Tibial nerve (tissue), 4 donors: ENCODE measurements at regions not wholly inside any gene's neighbourhood (a gene's known extent, or its start where the extent isn't known, plus 50 kb on each side); places are given as distances from the start of the nearest gene placed in this dataset.

Experiments
- DNase-seq, 2 donors: peaks; one replicate each; pipeline ENCODE4 v3.0.0-alpha.2; 2019; ENCODE audit warnings: low spot score in 2 of 2
- H3K27ac ChIP-seq, 4 donors: fragments of 200-600 bp; sonication (generic) in 3 of 4; one replicate each; pipeline ENCODE4 v1.5.1; 2017 to 2019; ENCODE audit warnings: mild to moderate bottlenecking in 1 of 4
- H3K27me3 ChIP-seq, 2 donors: fragments of 200-600 bp; sonication (generic) in 1 of 2; one replicate each; pipeline versions ENCODE4 v1.5.1 to v1.6.0; 2017 to 2019
- H3K36me3 ChIP-seq, 3 donors: fragments of 200-600 bp; sonication (generic); one replicate each; pipeline ENCODE4 v1.5.1; 2018 to 2019
- H3K4me1 ChIP-seq, 4 donors: fragments of 200-600 bp; sonication (generic) in 3 of 4; one replicate each; pipeline ENCODE4 v1.5.1; 2017 to 2019
- H3K4me3 ChIP-seq, 4 donors: fragments of 200-600 bp; sonication (generic) in 3 of 4; one replicate each; pipeline ENCODE4 v1.5.1; 2017 to 2019; ENCODE audit warnings: mild to moderate bottlenecking in 1 of 4, moderate library complexity in 1 of 4
- H3K9me3 ChIP-seq, 4 donors: fragments of 200-600 bp; sonication (generic) in 3 of 4; one replicate each; pipeline ENCODE4 v1.5.1; 2017 to 2019
- EP300 ChIP-seq, 2 donors: sonication (generic); formaldehyde crosslinking; IDR thresholded peaks; one replicate each; pipeline ENCODE4 v1.6.1; 2017; ENCODE audit warnings: antibody characterized with exemption in 2 of 2, mild to moderate bottlenecking in 1 of 2
- POLR2A ChIP-seq, 2 donors: fragments of 450-650 bp; IDR thresholded peaks; one replicate each; pipeline ENCODE4 v1.6.1; 2017; ENCODE audit warnings: antibody characterized with exemption in 2 of 2, mild to moderate bottlenecking in 2 of 2, moderate library complexity in 2 of 2
- WGBS, 2 donors: methylation state at CpG; one replicate each; pipeline ENCODE4 v1.1.5; 2018; 5-methylcytosine and 5-hydroxymethylcytosine counted together
- TF ChIP-seq, protein P1 (sequence below), 5 experiments: fragments of 200-600 bp in 3 of 5; fragments of 450-650 bp in 2 of 5; sonication (generic) in 3 of 5; IDR thresholded peaks; one replicate each; pipeline ENCODE4 v1.5.1; 2016 to 2019; ENCODE audit warnings: antibody characterized with exemption in 5 of 5, mild to moderate bottlenecking in 3 of 5, moderate library complexity in 2 of 5

DNA sequence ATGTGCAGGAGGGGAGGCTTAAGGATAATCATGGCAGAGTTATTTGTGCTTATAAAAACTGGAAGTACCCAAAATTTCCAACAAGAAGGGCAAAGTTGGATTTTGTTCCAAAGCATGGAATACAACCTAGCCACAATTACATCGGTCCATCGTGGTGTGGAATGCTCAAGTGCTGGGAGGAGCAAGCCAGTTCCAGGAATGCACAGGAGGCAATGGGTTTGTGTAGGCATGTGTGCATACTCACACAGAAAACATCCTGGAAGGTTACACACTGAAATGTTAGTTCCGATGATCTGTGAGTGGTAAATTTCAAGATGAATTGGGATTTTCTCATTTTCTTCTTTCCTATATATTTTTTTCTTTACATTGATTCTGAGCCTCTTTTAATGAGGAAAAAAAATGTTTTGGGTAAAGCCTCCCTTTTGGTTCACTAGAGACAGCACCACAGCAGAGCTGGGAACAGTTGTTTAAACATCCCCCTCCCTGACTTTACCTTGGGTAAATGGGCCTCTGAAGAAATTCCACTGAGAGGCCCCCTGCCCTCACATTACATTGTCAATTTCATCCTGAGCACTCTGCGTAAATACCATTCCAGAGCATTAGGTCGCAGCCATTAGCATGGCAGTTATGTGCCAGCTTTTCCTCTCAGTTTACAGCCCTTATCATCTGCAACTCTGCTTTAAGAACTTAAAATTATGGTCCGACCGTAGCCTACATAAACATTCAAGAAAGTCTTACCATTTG is 122.0 kb downstream of the UQCRFS1 start:
- Histone ChIP-seq H3K4me1 (no peaks in the 10 kb centered on the region), H3K36me3 (no peaks in the 10 kb centered on the region), H3K27ac (no peak overlapping the region), H3K4me3 (no peak overlapping the region), H3K9me3 (peaks cover 0 to 11% (median 0%) of the 10 kb centered on the region in 4 donors), H3K27me3 (no peaks in the 10 kb centered on the region)
- no peak for DNase-seq
- 57 to 66% methylated on average over 7 of the region's 7 CpGs for WGBS, 2 donors
- TF ChIP-seq, protein P1, sequence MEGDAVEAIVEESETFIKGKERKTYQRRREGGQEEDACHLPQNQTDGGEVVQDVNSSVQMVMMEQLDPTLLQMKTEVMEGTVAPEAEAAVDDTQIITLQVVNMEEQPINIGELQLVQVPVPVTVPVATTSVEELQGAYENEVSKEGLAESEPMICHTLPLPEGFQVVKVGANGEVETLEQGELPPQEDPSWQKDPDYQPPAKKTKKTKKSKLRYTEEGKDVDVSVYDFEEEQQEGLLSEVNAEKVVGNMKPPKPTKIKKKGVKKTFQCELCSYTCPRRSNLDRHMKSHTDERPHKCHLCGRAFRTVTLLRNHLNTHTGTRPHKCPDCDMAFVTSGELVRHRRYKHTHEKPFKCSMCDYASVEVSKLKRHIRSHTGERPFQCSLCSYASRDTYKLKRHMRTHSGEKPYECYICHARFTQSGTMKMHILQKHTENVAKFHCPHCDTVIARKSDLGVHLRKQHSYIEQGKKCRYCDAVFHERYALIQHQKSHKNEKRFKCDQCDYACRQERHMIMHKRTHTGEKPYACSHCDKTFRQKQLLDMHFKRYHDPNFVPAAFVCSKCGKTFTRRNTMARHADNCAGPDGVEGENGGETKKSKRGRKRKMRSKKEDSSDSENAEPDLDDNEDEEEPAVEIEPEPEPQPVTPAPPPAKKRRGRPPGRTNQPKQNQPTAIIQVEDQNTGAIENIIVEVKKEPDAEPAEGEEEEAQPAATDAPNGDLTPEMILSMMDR (IDR thresholded peaks at IDR 0.05) = no peak
- TF ChIP-seq EP300 (IDR thresholded peaks at IDR 0.05) (no peak), POLR2A (IDR thresholded peaks at IDR 0.05) (no peak)

DNA sequence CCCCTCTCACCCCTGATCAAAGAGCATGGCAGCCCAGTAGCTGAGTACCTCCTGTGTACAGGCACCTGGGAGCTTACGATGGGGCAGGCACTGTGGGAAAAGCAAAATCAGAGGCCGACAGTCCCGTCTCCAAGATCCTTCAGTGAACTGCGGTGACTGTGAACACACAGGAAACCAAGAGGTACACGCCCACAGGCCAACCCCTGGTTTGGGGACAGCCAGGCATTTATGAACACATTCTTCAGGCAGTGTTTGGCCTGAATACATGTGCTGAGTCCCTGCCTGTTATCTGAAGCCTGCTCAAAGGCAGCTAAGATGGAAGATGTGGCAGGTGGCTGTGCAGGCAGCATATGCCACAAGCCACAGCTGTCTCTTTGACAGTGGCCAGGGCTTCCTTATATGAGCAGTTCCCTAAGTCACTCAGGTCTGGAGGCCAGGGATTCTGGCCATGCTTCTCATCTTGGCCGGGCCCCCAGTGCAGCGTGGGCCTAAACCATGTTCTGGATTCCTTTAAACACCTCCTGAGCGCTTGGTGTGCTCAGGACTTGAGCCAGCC is 123.6 kb downstream of the UQCRFS1 start:
- WGBS, 2 donors = 73 to 83% methylated on average over 8 of the region's 8 CpGs
- no peaks in the 10 kb centered on the region for H3K27me3 ChIP-seq
- peaks cover 0 to 11% (median 0%) of the 10 kb centered on the region in 4 donors for H3K9me3 ChIP-seq
- no peak for TF ChIP-seq EP300 (IDR thresholded peaks at IDR 0.05)
- H3K4me3 ChIP-seq = no peak overlapping the region
- H3K27ac ChIP-seq = no peak overlapping the region
- no peak for DNase-seq
- H3K4me1 ChIP-seq = no peaks in the 10 kb centered on the region
- H3K36me3 ChIP-seq = no peaks in the 10 kb centered on the region

DNA sequence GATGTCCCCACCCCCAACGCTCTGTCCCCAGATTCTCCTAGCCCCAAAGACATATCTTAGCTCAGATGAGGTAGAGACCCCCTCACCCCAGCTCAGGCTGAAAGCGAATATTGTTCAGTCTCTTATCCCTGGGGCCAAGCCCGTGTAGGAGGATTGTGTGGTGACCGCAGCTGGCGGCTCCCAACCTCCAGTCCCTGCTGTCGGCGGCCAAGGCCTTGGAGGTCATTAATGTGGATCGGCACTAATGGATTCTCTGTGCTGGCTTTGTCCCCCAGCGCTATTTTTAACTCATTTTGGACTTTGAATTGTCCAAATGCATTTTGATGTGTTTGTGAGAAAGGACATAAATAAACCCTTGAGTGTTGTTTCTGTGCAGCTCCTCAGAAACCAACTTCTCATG is 124.2 kb downstream of the UQCRFS1 start:
- H3K27ac ChIP-seq = no peak overlapping the region
- DNase-seq = no peak
- TF ChIP-seq, protein P1 (IDR thresholded peaks at IDR 0.05) = no peak
- TF ChIP-seq EP300 (IDR thresholded peaks at IDR 0.05) (no peak), POLR2A (IDR thresholded peaks at IDR 0.05) (no peak)
- peaks cover 0 to 11% (median 0%) of the 10 kb centered on the region in 4 donors for H3K9me3 ChIP-seq
- no peaks in the 10 kb centered on the region for H3K36me3 ChIP-seq
- no peaks in the 10 kb centered on the region for H3K4me1 ChIP-seq
- 47% methylated on average over 9 of the region's 9 CpGs for WGBS, 2 donors
- no peak overlapping the region for H3K4me3 ChIP-seq
- no peaks in the 10 kb centered on the region for H3K27me3 ChIP-seq

DNA sequence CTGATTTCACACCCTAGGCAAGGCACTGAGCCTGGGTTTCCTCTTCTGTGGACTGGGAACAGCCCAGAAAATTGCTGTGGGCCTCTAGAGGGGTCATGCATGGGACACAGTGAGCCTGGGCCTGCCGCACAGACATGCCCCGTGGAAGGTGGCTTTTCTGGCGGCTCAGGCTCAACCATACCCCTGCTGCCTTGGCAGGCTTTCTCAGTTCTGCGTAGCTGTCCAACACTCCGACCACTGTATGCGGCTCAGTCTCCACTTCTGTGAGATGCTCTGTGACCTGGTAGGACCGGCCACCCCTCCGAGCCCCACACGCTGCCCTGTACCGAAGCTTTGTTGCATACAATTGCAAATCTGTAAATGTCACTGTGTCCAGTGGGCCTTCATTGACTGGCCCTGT is 126.3 kb downstream of the UQCRFS1 start:
- Histone ChIP-seq H3K4me1 (no peaks in the 10 kb centered on the region), H3K9me3 (peaks cover 0 to 3% (median 0%) of the 10 kb centered on the region in 4 donors), H3K27me3 (no peaks in the 10 kb centered on the region), H3K4me3 (no peak overlapping the region), H3K27ac (no peak overlapping the region), H3K36me3 (no peaks in the 10 kb centered on the region)
- no peak for DNase-seq
- 69 to 73% methylated on average over 8 to 9 of the region's 10 CpGs for WGBS, 2 donors
- TF ChIP-seq POLR2A (IDR thresholded peaks at IDR 0.05) (no peak), EP300 (IDR thresholded peaks at IDR 0.05) (no peak)
- TF ChIP-seq, protein P1 (IDR thresholded peaks at IDR 0.05) = no peak

DNA sequence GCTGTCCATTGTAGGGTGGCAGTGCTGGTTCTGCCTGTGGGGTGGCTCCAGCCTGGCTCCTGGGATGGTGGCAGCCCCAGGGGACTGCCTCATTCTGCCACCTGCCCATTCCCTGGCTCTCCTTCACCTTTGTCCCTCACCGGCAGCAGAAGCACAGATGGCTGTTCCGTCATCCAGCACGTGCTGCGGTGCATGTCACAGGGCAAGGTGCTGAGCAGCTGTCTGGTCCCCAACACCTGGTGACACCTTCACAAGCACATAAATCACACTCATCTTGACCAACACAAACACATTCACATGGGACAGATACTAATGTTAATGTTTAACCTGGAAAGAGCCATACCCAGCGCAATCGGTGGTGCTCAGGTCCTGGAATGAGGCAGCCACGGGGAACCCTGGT is 126.8 kb downstream of the UQCRFS1 start:
- H3K27ac ChIP-seq = no peak overlapping the region
- no peaks in the 10 kb centered on the region for H3K27me3 ChIP-seq
- H3K9me3 ChIP-seq = peaks cover 0 to 3% (median 0%) of the 10 kb centered on the region in 4 donors
- H3K4me1 ChIP-seq = no peaks in the 10 kb centered on the region
- H3K36me3 ChIP-seq = no peaks in the 10 kb centered on the region
- no peak overlapping the region for H3K4me3 ChIP-seq
- no peak for DNase-seq
- WGBS, 2 donors = 83 to 90% methylated on average over 7 of the region's 7 CpGs
- TF ChIP-seq, protein P1 (IDR thresholded peaks at IDR 0.05) = no peak
- no peak for TF ChIP-seq EP300 (IDR thresholded peaks at IDR 0.05)
- TF ChIP-seq POLR2A (IDR thresholded peaks at IDR 0.05) = no peak
